Retina (tissue), 1 donor: ENCODE measurements at regions not wholly inside any gene's neighbourhood (a gene's known extent, or its start where the extent isn't known, plus 50 kb on each side); places are given as distances from the start of the nearest gene placed in this dataset.

ENCODE experiments used
- DNase-seq: peaks from one replicate; pipeline ENCODE4 v3.0.0-alpha.2; 2016

DNA sequence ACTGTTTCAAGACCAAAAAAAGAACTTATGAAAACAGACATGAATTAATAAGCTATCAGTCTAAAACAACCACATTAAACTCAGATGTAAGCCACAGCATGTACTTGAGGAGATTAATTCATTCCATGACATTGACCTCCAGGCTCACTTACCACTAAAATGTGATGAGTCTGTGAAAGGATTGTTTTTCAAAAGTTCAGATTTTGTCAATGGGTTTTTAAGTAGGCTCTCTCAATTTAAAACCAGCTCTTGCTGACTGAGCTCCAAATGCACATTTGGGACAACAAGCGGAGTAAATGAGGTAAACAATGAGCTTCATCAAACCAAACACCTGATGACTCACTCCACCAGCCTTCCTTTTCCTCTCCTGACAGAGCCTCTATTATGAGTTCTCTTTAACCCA is 197.0 kb downstream of the SIM1 start:
- DNase-seq = no peak

DNA sequence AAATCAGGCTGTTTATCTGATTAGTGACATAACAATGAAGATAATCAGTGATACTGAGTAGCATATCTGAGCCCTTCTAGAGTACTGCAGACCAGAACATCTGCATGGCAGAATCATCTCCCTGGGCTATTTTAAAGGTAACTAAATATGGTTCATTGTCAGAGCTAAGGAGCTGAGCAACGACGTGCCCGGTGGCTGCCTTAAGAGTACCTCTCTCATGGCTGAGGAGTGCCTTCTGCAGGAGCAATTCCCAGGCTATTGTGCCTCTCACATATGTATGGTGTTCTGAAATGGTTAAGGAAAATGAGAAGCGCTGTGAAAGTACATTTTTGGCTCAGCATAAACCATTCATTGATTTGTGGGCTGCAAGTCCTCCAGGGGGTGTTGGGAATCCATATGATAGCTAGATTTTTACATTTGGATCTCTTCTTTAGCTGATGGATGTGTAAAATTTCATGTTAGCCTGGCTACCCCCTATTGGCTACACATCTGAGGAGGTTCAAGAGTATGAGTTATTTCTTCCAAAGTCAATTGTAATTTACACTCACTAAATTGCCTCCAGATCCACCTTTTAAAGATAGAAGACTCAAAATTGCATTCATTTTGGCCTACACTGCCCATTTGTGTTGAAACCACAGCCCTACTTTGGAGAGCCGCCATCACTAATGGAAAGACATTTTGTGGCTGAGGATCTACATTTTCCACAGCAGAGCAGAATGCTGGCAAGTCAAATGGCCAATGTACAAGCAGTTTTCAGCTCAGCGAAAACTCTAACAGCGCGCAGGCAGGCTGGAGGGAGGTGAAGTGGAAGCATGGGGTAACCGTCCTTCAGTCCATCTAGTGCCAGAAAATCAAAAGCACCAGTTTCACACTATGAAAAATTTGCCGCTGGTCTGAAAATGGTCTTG is 198.0 kb downstream of the SIM1 start:
- no peak for DNase-seq

DNA sequence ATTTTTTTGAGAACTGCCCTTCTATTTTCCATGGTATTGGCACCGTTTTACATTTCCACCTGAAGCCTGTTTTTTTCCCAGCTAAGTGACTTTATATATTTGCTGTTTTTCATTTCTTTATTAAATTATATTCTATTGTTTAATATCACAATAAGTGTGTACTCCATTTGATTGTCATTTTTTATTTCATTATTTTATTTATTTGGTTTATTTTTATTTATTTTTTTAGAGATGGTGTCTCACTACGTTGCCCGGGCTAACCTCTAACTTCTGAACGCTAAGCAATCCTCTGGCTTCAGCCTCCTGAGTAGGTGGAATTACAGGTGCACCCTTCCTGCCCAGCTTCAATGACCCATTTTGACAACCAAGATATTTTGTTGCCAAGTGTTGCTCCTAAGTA is 202.6 kb downstream of the SIM1 start:
- no peak for DNase-seq

DNA sequence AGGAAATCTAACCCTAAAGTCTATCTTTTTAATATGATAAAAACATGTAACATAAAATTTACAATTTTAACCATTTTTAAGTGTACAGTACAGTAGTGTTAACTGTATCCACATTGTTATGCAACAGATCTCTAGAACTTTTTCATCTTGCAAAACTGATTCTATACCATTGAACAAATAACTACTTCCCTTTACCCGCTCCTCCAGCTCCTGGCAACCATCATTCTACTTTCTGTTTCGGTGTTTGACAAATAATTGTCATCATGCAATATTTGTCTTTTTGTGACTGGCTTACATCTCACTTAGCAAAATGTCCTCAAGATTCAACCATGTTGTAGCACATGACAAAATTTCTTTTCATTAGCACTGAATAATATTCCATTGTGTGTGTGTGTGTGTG is 203.2 kb downstream of the SIM1 start:
- no peak for DNase-seq

DNA sequence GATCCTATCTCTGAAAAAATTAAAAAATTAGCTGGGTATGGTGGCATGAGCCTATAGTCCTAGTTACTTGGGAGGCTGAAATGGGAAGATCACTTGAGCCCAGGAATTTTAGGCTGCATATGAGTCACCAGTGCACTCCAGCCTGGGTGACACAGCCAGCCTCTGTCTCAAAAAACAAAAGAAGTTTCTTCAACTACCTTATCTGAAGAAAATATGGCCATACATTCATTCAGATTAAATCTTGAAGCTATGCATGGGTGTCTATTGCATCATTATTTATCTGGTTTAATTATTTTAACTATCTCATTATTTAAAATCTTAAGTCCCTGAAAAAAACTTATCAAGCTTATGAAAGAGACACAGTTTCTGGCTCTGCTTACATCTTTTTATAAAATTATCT is 204.1 kb downstream of the SIM1 start:
- DNase-seq = no peak

DNA sequence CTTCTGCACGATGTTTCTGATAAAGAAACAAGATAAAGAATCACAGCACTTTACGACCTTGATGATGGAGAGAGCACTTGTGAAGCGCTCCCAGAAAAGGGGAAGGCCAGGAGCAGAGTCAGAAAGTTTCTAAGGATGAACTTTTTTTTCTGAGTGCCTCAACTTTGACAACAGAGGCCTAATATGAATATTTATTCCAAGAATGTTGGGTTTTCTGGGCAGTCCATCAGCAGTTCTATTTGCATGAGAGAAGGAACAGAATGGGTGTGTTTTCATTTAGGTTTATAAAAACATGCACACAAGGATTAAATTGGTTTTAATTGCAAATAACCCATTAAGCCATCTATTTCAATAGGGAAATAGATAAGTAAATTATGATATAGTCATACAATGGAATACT is 204.9 kb downstream of the SIM1 start:
- DNase-seq = no peak

DNA sequence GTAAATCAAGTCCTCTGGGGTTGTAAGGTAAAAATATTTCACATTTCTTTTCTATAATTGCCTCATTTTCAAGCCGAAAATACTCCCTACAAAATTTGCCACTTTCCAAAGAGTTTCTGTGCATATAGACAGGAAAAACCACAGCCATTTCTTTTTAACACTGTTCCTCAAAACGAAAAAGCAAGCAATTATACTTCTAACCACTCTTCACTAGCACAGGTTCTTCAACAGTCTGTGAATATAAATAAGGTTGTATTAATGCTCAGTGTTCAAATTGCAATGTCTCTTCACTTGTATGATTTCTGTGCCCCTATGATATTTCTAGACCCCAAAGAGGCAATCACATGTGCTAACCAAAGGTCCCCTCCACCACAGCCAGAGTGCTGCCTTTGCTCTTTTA is 206.0 kb downstream of the SIM1 start:
- no peak for DNase-seq

DNA sequence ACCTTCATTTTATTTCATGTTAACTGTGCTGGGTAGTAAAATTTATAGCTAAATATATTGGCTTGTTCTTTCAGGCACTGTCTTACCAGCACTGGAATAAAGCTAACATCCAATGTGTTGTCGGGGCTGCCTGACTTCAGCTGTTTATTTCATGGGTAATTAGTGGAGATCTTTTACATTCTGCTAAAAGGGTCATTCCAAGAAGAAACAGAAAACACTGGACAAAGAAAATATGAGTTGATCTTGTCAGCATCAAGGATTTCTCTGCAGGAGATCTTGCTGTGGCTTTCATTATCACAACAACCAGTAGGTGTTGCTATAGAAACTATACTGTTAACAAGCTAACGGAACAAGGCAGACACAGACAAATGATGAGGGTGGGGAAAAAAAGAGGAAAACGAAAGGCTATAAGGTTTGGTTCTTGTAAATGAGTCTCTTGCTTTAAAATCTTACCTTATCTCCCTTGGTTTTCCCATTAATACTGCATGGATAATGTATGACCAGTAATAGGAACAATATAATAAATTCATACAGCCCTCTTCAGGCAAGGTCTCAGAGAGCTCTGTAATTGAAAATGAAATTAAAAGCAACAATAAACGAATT is 206.8 kb downstream of the SIM1 start:
- peak; percentile 59 for DNase-seq

DNA sequence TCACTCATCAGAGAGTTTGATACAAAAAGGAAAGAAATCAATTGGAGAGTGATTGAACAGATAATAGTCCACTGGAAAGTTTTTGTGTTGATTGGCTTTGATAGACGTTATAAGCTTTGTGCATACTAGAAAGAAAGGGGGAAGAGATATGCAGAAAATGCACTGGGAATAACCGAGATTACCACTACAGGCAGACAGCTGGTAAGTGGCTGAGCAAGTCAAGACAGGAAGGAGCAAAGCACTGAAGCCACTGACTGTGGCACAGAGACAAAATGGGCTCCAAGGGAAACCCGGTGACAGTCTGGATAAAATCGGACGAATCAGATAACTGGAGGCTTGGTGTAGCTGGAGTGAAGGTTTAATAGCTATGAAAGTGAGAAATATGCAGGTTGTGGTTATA is 209.0 kb downstream of the SIM1 start:
- no peak for DNase-seq

DNA sequence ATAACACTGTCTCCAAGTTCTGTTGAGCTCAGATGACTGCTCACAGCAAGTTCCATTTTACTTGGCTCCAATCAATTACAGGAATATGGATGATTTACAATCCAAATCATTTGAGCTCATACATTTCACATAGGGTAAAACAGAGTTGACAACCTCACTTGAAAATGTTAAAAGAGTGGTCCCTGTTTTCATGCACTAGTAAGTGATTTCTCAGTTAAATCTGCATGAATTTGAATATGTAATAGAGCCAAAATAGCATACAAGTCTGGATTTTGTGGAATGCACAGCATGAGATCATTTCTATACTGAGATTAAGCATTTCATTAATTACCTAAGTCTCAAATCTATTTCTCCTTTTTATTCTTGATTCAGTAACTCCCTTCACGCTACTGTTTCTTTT is 217.6 kb downstream of the SIM1 start:
- no peak for DNase-seq

DNA sequence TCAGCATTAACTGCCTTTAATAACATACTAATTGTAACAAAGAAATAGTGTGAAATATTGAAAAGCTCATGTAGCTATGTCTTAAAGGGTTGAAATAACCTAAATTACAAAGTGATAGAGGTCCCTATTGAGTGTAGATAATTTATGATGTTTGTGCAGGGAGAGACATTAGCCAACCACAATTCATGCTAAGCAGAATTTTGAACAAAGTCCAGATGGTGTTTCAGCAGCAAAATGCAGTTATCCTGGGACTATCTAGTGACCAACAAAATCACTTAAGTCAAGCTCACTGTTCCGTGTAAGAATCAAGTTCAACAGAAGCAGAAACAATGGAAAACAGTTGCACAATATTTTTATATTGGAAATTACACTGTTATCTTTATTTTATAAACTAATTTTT is 218.5 kb downstream of the SIM1 start:
- DNase-seq = no peak

DNA sequence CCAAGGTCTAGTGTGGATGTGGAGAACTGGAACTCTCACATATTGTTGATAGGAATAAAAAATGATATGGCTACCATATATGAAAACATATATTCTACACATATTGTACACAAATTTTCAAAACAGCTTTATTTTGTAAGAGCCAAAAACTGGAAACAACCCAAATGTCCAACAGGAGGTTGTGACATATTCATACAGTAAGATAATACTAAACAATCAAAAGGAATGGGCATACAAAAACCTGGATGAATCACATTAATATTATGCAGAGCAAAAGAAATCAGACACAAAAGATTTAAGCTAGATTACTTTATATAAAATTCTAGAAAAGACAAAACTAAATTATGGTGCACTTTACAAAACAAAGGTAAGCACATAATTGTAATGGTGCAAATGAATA is 223.9 kb downstream of the SIM1 start:
- no peak for DNase-seq

DNA sequence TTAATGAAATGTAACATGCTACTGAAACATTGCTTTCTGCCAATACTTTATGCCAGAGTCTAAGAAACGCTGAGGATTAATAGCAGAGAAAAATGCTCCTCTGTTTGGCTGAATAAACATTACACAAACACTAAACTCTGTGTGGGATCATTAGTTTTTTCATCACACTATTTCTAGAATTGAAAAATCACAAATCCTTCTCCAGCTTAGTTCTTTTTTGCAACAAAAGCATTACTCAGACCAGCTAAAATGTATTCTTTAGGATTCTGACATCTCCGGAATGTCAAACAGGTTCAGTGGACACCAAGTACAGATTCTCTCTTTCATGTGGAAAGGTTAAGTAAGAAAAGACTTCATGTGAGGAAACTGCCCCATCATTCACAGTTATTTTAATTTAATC is 226.9 kb downstream of the SIM1 start:
- no peak for DNase-seq

DNA sequence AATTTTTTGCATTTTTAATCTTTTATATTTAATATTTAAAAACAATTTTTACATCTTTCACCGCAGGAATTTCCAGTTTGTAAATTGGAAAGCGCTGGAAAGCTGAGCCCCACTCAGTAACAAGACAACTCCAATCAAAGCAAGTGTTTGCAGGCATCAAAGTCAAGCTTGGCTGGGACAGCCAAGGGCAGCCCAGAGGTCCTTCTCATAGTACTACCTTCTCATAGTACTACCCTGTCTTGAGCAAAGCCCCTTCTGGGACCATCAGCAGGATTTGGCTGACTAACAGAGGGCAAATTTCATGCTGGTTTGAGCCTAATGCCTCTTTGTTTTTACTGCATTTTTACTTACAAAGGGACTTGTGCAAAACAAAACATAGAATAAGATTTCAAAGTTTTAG is 228.3 kb downstream of the SIM1 start:
- DNase-seq = no peak

DNA sequence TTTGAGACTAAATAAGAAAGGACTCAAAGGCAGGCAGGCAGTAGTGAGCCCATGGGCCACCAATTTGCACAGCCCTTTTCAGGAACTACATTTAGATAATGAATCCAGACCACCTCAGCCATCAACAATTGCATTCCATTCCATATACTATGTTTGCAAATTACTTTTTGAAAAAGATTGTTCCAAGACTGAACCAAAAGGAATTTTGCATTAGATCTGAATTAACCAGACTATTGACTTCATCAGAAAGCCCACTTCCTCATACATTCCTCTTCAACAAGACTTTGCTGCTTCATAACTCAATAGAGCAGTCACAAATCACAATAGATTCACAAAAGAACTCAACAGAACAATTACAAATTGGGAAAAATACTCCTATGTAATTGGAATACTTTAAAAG is 229.1 kb downstream of the SIM1 start:
- DNase-seq = no peak

DNA sequence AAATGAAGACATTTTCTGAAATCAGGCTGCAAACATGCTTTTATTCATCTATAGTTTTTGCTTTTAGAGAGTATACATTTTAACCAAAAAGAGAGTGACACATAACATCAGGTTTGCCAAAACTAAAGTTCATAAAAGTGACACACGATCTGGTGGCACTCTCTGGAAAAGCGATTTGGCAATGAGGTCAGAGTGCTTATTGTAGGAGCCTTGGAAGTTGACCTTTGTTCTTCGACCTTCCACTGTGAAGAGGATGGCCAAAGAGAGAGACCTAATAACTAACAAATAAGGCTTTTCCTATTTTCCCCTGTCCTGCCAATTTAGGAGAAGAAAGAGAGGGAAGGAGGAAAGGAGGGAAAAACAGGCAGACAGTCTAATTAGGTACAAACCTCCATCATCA is 230.1 kb downstream of the SIM1 start:
- DNase-seq = no peak

DNA sequence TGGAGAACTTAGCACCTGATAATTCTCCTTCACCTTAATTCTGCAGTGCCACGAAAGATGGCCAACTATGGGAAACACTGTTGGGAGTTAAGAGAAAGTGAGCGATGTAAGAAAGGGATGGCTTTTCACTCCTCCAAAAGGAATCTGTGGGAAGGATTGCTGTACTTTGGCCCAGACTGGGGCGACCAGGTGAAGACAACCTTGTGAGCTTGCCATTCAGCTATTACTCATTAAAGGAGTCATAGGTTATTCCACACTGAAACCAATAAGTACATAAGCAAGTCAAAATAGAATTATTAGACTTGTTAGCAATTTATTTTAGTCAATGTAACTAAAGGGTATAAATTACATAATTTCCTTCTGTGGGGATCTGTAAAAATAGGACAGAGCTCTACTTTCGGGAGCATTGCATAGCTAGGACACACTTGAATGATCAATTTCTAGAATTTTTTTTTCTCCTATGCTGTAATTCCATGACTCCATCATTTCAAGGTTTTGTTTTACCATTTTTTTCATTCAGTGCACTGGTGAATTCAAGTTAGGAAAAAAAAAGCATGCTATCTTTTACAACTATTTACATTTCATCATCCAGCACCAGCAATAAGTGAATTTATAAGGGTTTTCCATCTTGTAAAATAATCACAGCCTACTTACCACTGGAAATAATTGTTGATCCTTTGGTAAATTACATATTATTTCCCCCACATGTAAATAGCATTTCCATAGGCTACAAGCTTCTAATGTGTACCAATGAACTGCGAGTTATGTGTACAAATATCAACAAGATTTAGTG is 231.7 kb downstream of the SIM1 start:
- no peak for DNase-seq

DNA sequence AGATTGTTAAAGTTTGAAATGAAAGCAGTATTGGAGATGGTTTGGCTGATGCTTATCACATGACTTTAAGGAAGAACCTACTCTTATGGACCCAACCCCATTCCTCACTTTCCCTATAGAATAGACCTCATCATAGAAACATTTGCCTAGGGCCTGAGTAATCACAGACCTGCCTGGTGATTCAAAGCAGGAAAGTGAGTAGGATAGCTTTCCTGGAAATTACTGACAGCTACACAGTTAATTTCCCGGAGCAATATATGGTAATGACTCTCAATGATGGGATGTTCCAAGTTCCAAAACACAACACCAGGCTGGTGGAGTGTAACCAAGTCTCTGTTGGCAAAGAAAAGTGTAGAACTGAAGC is 233.8 kb downstream of the SIM1 start:
- no peak for DNase-seq

DNA sequence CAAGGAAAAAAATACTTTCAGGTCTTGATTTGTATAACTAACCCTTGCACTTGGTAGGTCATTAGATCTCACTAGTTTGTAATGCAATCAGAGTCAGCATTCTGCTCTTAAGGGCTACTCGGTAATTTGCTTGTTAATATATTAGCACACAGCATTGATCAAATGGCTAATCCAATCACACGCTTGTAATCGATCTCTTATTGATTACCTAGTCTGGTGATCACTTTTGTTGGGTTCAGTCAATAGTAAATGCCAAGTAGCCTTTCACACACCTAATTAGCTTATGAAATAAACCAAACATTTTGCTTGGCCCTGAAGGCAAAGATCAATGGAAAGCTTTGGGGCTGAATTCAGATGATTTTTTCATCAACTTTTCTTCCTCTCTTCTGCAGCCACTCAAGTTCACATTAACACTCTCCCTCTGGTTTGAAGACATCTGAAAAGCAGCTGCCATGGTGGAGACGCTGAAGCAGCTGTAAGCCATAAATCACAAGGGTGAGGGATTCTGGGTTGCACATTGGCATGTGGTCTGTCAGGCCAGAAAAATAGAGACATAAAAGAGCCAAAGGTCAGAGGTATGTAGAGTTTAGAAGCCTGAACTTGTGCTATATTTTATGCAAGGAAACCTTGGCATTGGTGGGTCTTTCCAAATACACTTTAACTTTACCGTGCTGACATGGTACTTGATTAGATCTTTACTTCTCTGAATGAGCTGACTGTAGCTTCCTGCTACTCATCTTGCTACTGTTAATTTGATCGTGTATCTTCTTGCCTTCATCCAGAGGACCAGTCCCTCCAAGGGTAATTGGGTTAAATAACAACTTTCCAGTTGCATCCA is 234.4 kb downstream of the SIM1 start:
- DNase-seq = peak; percentile 22

DNA sequence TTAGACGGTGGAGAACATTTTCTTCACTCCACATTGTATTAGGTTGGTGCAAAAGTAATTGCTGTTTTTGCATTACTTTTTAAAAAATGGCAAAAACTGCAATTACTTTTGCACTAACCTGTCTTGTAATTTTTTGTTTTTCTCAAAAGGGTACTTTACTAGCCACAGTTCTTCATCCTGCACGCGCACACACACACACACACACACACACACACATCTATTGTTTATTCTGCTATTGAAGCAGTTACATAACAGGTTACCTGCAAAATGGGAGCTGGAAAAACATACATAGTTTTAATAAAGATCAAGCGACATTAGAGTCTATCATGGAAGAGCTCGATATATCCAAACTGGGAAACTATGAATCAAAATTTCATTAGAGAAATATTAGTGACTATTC is 235.2 kb downstream of the SIM1 start:
- no peak for DNase-seq

DNA sequence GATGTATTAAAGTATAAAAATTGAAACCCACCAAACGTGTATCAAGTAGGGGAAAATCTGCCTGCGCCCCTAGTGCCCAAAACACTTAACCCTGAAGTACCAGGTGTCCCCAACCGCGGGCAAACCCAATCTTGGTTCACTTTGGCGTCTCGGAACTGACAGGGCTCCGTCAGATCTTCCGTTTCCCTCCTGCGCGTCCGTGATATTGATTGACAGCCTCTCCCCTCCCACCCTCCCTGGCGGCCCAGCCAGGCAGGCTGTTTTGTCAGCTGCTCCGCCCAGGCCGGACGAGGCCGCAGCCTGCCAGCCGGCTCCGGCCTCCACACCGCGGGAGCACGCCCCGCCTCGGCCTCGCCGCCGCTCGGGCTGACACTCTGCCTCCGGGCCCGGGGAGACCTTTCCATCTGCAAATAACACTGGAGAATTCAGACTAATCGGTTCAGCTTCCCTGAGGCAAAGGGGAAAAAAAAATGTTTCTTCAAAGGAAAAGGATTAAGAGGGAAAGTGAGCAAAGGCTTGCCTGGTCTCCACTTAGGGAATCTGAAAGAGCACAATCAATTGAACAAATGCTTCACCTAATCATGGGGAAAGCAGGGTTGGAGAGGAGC is 234.9 kb upstream of the MCHR2 start:
- DNase-seq = peak; percentile 85

DNA sequence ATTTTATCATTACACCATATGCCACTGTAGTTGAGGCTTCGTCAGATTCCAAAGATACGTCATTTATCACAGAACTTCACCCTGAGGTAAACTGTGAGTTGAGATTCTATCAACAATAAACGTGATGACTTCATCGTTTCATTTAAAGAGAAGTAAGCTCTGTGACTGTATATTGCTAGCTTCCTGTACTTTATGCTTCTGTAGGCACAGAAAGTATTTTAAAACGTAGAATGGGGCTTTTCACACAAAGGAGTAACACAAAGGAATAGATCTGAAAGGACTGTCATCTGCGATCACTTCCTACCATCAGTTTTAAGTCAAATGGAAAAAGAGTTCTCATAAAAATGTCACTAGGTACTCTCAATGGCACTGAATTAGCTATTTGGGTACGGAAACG is 234.4 kb upstream of the MCHR2 start:
- no peak for DNase-seq

DNA sequence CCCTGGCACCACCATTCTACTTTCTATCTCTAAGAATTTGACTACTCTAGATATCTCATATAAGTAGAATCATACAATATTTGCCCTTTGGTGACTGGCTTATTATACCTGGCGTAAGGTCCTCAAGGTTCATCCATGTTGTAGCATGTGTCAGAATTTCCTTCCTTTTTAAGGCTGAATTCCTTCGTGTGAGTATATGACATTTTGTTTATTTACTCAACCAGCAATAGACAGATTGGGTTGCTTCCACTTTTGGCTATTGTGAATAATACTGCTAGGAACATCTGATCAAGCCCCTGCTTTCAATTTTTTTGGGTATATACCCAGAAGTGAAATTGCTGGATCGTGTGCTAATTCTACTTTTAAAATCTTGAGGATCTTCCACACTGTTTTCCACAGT is 232.8 kb upstream of the MCHR2 start:
- no peak for DNase-seq
